Adrenal gland (tissue), 5 donors: ENCODE measurements at regions not wholly inside any gene's neighbourhood (a gene's known extent, or its start where the extent isn't known, plus 50 kb on each side); places are given as distances from the start of the nearest gene placed in this dataset.
"Not testable (repeated sequence)": the region's sequence is repeated elsewhere in the genome, so short reads cannot be mapped to it uniquely, and the experiment has no call there.

Experiments used
- CTCF ChIP-seq, 6 experiments: fragments of 450-650 bp in 4 of 6; fragments of 200-600 bp in 2 of 6; sonication (generic) in 1 of 6; IDR thresholded peaks; 1 replicate in 5 of 6; 2 replicates in 1 of 6; pipeline versions ENCODE4 v1.5.1 to v1.8.0; 2016 to 2021; ENCODE audit warnings: antibody characterized with exemption in 6 of 6, mild to moderate bottlenecking in 2 of 6, moderate library complexity in 1 of 6
- POLR2A ChIP-seq, 2 donors: fragments of 450-650 bp; IDR thresholded peaks; one replicate each; pipeline ENCODE4 v1.6.1; 2017; ENCODE audit warnings: antibody characterized with exemption in 2 of 2, mild to moderate bottlenecking in 2 of 2, moderate library complexity in 1 of 2
- donor health status: DM: no; HTN: no; CAD: no.

GRCh38 chr7:156369929-156370328, 270.6 kb upstream of the RNF32 start:
- not testable (repeated sequence) for TF ChIP-seq POLR2A, CTCF (IDR thresholded peaks at IDR 0.05)
